ENCODE measurements at regions not wholly inside any gene's neighbourhood (a gene's known extent, or its start where the extent isn't known, plus 50 kb on each side); places are given as distances from the start of the nearest gene placed in this dataset.

GRCh38 chr13:111844222-111844671 is 222.7 kb upstream of the SOX1 start:
- no peak for DNase-seq

- DNase-seq = no peak
Observed at GRCh38 chr13:111844682-111845081, 222.3 kb upstream of the SOX1 start.

- no peak for DNase-seq
Observed at GRCh38 chr13:111845621-111846351, 221.2 kb upstream of the SOX1 start.

GRCh38 chr13:111846391-111847159 is 220.4 kb upstream of the SOX1 start:
- peak; percentile 78 for DNase-seq

- DNase-seq = no peak
Observed at GRCh38 chr13:111847964-111848363, 219.0 kb upstream of the SOX1 start.

- no peak for DNase-seq
Observed at GRCh38 chr13:111850458-111850857, 216.5 kb upstream of the SOX1 start.

GRCh38 chr13:111850976-111851375 is 216.0 kb upstream of the SOX1 start:
- no peak for DNase-seq

GRCh38 chr13:111852725-111853518 is 214.0 kb upstream of the SOX1 start:
- DNase-seq = peak; percentile 73

GRCh38 chr13:111853721-111854120 is 213.2 kb upstream of the SOX1 start:
- DNase-seq = peak; percentile 99

- DNase-seq = no peak
Observed at GRCh38 chr13:111854403-111854802, 212.5 kb upstream of the SOX1 start.

GRCh38 chr13:111855191-111855590 is 211.8 kb upstream of the SOX1 start:
- no peak for DNase-seq

GRCh38 chr13:111855786-111856185 is 211.2 kb upstream of the SOX1 start:
- DNase-seq = no peak

- DNase-seq = no peak
Observed at GRCh38 chr13:111856571-111856970, 210.4 kb upstream of the SOX1 start.

GRCh38 chr13:111857336-111857735 is 209.6 kb upstream of the SOX1 start:
- no peak for DNase-seq

- DNase-seq = no peak
Observed at GRCh38 chr13:111857846-111858560, 208.9 kb upstream of the SOX1 start.

- DNase-seq = no peak
Observed at GRCh38 chr13:111858571-111858970, 208.4 kb upstream of the SOX1 start.

GRCh38 chr13:111859354-111860230 is 207.4 kb upstream of the SOX1 start:
- no peak for DNase-seq

- no peak for DNase-seq
Observed at GRCh38 chr13:111860231-111860552, 206.8 kb upstream of the SOX1 start.

GRCh38 chr13:111861319-111861718 is 205.6 kb upstream of the SOX1 start:
- no peak for DNase-seq

GRCh38 chr13:111861766-111862366 is 205.1 kb upstream of the SOX1 start:
- DNase-seq = no peak

All from NCI-H187 treated with DMSO at 0.1 percent for 48 hours (cell line).